Neural cell (in vitro differentiated cells): ENCODE measurements at regions not wholly inside any gene's neighbourhood (a gene's known extent, or its start where the extent isn't known, plus 50 kb on each side); places are given as distances from the start of the nearest gene placed in this dataset.

Experiments
- H2AFZ ChIP-seq: fragments of 200-600, 300-800 bp; sonication (generic), shearing (Covaris generic); 2 replicates; pipeline ENCODE4 v1.6.0; 2014; ENCODE audit warnings: low read depth, mild to moderate bottlenecking, antibody characterized with exemption, low read length, moderate library complexity
- H3F3A ChIP-seq: fragments of 200-600 bp; shearing (Covaris generic); 2 replicates; pipeline ENCODE4 v1.6.1; 2016; ENCODE audit warnings: mild to moderate bottlenecking, moderate library complexity, mixed read lengths, antibody characterized with exemption, low read length; ENCODE audit not compliant: insufficient read depth, poor library complexity, severe bottlenecking
- H3K27ac ChIP-seq: fragments of 200-600, 300-800 bp; sonication (generic), shearing (Covaris generic); 2 replicates; pipeline ENCODE4 v1.5.1; 2014; ENCODE audit warnings: mild to moderate bottlenecking, low read length, moderate library complexity
- H3K27me3 ChIP-seq: fragments of 300-800, 200-600 bp; sonication (generic), shearing (Covaris generic); 2 replicates; pipeline ENCODE4 v1.6.0; 2014; ENCODE audit warnings: mild to moderate bottlenecking, low read depth, low read length, moderate library complexity; ENCODE audit not compliant: insufficient read depth
- H3K36me3 ChIP-seq: fragments of 300-800, 200-600 bp; sonication (generic), shearing (Covaris generic); 2 replicates; pipeline ENCODE4 v1.5.1; 2014; ENCODE audit warnings: mild to moderate bottlenecking, antibody characterized with exemption, low read length, moderate library complexity; ENCODE audit not compliant: insufficient read depth
- H3K4me2 ChIP-seq: fragments of 300-800, 200-600 bp; sonication (generic), shearing (Covaris generic); 2 replicates; pipeline ENCODE4 v1.6.0; 2014; ENCODE audit warnings: mild to moderate bottlenecking, low read length
- H3K4me3 ChIP-seq: fragments of 300-800, 200-600 bp; sonication (generic), shearing (Covaris generic); 2 replicates; pipeline ENCODE4 v1.5.1; 2014; ENCODE audit warnings: mild to moderate bottlenecking, low read length, moderate library complexity
- H3K79me2 ChIP-seq: fragments of 200-600 bp; shearing (Covaris generic); replicated peaks from 2 replicates; pipeline ENCODE4 v1.6.0; 2014; ENCODE audit warnings: mild to moderate bottlenecking, low read length, moderate library complexity; ENCODE audit not compliant: insufficient read depth
- H3K9ac ChIP-seq: fragments of 300-800, 200-600 bp; sonication (generic), shearing (Covaris generic); 2 replicates; pipeline ENCODE4 v1.6.1; 2016; ENCODE audit warnings: mild to moderate bottlenecking, low read length, mixed read lengths
- H3K9me2 ChIP-seq: fragments of 200-600 bp; shearing (Covaris generic); 2 replicates; pipeline ENCODE4 v1.6.1; 2016; ENCODE audit warnings: mild to moderate bottlenecking, low read length, mixed read lengths; ENCODE audit not compliant: insufficient read depth
- H3K9me3 ChIP-seq: fragments of 200-600, 300-800 bp; sonication (generic), shearing (Covaris generic); 2 replicates; pipeline ENCODE4 v1.6.1; 2016; ENCODE audit warnings: mild to moderate bottlenecking, mixed run types, low read length, moderate library complexity, mixed read lengths
- H4K20me1 ChIP-seq: fragments of 200-600 bp; shearing (Covaris generic); 2 replicates; pipeline ENCODE4 v1.6.1; 2016; ENCODE audit warnings: mild to moderate bottlenecking, mixed run types; ENCODE audit not compliant: insufficient read depth
- CTCF ChIP-seq: fragments of 450-650 bp; IDR thresholded peaks from 2 replicates; pipeline ENCODE4 v1.5.1; 2014; ENCODE audit warnings: antibody characterized with exemption, mild to moderate bottlenecking, moderate library complexity; ENCODE audit not compliant: poor library complexity, severe bottlenecking
- EP300 ChIP-seq: fragments of 450-650 bp; conservative IDR thresholded peaks from 2 replicates; pipeline ENCODE4 v1.6.1; 2014; ENCODE audit warnings: antibody characterized with exemption, mild to moderate bottlenecking, moderate library complexity; ENCODE audit not compliant: poor library complexity, severe bottlenecking
- EZH2 ChIP-seq: fragments of 200-600, 300-800 bp; shearing (Covaris generic), sonication (generic); IDR thresholded peaks from 2 replicates; pipeline ENCODE4 v1.6.1; 2014; ENCODE audit warnings: antibody characterized with exemption, low read length, borderline replicate concordance, mild to moderate bottlenecking; ENCODE audit not compliant: insufficient read depth, poor library complexity, severe bottlenecking
- MXI1 ChIP-seq: fragments of 450-650 bp; conservative IDR thresholded peaks from 2 replicates; pipeline ENCODE4 v1.6.1; 2014; ENCODE audit warnings: antibody characterized with exemption, mild to moderate bottlenecking; ENCODE audit not compliant: poor library complexity, severe bottlenecking
- POLR2AphosphoS5 ChIP-seq: IDR thresholded peaks from 2 replicates; pipeline ENCODE4 v1.6.1; 2012
- RAD21 ChIP-seq: fragments of 450-650 bp; conservative IDR thresholded peaks from 2 replicates; pipeline ENCODE4 v1.6.1; 2014; ENCODE audit warnings: antibody characterized with exemption, mild to moderate bottlenecking, moderate library complexity
- REST ChIP-seq: IDR thresholded peaks from 2 replicates; pipeline ENCODE4 v1.6.1; 2012; ENCODE audit warnings: borderline replicate concordance
- SMC3 ChIP-seq: fragments of 450-650 bp; conservative IDR thresholded peaks from 2 replicates; pipeline ENCODE4 v1.6.1; 2014; ENCODE audit warnings: antibody characterized with exemption, mild to moderate bottlenecking, moderate library complexity; ENCODE audit not compliant: poor library complexity
- TAF1 ChIP-seq: IDR thresholded peaks from 2 replicates; pipeline ENCODE4 v1.6.1; 2012; ENCODE audit warnings: low read depth

- no peak for TF ChIP-seq TAF1
These were observed 55.1 kb upstream of the SLC66A3 start (continued) for GRCh38 chr2:11100130-11100529.

- H3K79me2 ChIP-seq, result no peaks in the 10 kb centered on the region
- TF ChIP-seq CTCF, result no peak
- TF ChIP-seq EP300, result no peak
- no peak for TF ChIP-seq TAF1
- TF ChIP-seq RAD21, result no peak
These were observed 54.3 kb upstream of the SLC66A3 start for GRCh38 chr2:11100976-11101375.

GRCh38 chr2:11101430-11101829 is 53.8 kb upstream of the SLC66A3 start:
- H3K27ac ChIP-seq, result no peak overlapping the region
- H3F3A ChIP-seq, result no peaks in the 10 kb centered on the region
- TF ChIP-seq MXI1 (no peak), EP300 (no peak), REST (no peak), TAF1 (no peak), POLR2AphosphoS5 (no peak), CTCF (no peak), EZH2 (no peak), RAD21 (no peak), SMC3 (no peak)
- no peaks in the 10 kb centered on the region for H3K9me3 ChIP-seq
- no peaks in the 10 kb centered on the region for H3K27me3 ChIP-seq
- H3K9ac ChIP-seq, result no peak overlapping the region
- H4K20me1 ChIP-seq, result no peaks in the 10 kb centered on the region
- H3K36me3 ChIP-seq, result no peaks in the 10 kb centered on the region
- no peak overlapping the region for H2AFZ ChIP-seq
- no peaks in the 10 kb centered on the region for H3K9me2 ChIP-seq
- H3K4me3 ChIP-seq, result no peak overlapping the region
- H3K4me2 ChIP-seq, result no peak overlapping the region
- H3K79me2 ChIP-seq, result no peaks in the 10 kb centered on the region

More at GRCh38 chr2:11100976-11101375, 54.3 kb upstream of the SLC66A3 start:
- no peak overlapping the region for H2AFZ ChIP-seq
- H3K9ac ChIP-seq, result no peak overlapping the region
- H4K20me1 ChIP-seq, result no peaks in the 10 kb centered on the region
- no peak overlapping the region for H3K4me3 ChIP-seq
- no peak overlapping the region for H3K4me2 ChIP-seq
- H3K9me2 ChIP-seq, result no peaks in the 10 kb centered on the region
- no peak overlapping the region for H3K27ac ChIP-seq
- H3K27me3 ChIP-seq, result no peaks in the 10 kb centered on the region
- H3K9me3 ChIP-seq, result no peaks in the 10 kb centered on the region
- H3K36me3 ChIP-seq, result no peaks in the 10 kb centered on the region
- H3F3A ChIP-seq, result no peaks in the 10 kb centered on the region
